Stimulated activated CD8-positive, alpha-beta memory T cell treated with anti-CD3 and anti-CD28 coated beads, Interleukin-7, amount 100 ng/mL, for 48 hours (primary cell): ENCODE measurements at regions not wholly inside any gene's neighbourhood (a gene's known extent, or its start where the extent isn't known, plus 50 kb on each side); places are given as distances from the start of the nearest gene placed in this dataset.
A peak's percentile ranks its signal among the peaks of the same experiment; 100 is the strongest.
"Not testable (repeated sequence)": the region's sequence is repeated elsewhere in the genome, so short reads cannot be mapped to it uniquely, and the experiment has no call there.

Experiments used
- DNase-seq, 2 donors: peaks; one replicate each; pipeline ENCODE4 v3.0.0-alpha.2; 2020; ENCODE audit warnings: low read depth in 1 of 2; ENCODE audit errors: extremely low read depth in 1 of 2

DNA sequence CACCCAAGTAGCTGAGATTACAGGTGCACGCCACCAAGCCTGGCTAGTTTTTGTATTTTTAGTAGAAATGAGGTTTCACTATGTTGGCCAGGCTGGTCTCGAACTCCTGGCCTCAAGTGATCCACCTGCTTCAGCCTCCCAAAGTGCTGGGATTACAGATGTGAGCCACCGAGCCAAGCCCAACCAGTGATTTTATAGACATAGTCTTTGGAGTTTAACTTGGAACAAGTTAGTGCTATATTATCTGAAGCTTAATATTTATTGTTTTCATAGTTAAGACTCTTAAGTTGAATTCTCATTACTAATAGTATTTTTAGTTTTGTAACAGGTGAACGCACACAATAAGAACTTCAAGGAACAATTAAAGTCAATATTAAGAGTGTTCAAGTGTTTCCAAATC lies 122.1 kb downstream of the SPAG6 start:
- not testable (repeated sequence) for DNase-seq

DNA sequence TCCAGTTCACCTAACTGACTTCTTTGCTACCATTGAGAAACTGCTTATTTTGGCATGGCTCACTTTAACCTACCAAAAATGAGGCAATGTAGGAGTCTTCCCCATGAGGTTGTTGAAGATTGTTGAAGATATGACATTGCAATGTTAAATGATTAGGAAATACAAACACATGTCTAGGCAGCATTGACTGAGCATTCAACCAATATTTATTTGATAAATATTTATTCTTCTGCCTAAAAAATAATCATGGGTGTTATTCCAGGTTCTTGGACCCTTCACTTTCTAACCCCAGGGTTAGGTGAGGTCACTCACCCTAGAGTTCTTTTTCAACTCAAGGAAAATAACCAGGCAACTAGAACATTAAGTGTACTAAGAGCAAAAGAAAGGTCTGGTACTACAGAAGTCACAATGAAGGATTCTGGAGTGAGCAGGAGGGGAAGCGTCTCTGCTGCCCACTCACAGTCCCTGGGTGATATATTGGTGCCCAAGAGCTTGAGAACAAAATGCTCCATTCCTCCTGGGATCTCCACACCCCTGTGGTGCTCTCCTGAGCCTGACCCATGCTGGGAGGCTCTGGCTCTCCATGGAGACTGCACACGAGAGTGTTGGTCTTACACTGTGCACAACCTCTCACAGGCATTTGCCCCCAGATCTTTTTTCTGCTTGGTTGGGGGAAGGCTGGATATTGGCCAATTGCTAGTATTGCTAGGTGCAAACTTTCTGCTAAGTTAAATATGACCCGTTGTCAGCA lies 123.4 kb downstream of the SPAG6 start:
- DNase-seq, result no peak

DNA sequence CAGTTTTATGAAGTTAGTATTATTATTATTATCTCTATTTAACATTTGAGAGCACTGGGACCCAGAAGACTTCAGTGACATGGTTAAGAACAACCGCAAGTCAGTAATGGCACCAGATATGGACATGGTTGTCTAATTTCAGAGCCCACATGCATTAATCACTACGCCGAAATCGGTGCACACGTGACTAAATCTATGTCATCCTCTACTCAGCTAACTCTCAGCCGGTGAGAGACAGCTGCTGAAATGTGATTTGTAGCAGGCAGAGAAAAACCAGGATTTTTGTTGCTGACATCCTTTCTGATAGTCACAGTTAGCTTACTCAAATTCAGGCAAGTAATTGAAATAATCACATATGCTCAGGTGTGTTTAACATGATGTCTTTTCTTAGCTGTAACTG lies 127.7 kb downstream of the SPAG6 start:
- no peak for DNase-seq

DNA sequence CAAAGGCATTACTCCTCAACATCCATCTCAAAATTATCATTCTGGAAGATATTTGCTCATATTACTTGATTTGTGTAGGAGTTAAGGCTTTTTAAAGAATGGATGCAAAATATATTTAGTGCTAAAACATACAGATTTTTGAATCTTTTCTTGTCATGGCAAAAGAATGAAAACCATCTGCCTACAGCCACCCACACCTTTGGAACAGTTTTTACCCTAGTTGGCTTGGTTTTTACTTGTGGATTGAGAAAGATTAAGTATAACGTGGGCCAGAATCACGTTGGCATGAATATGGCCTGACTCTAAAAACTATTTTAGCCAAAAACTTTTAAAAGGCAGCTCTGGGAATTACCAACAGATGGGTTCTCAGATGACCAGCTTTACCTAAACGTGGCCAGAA lies 128.2 kb downstream of the SPAG6 start:
- DNase-seq, result no peak

DNA sequence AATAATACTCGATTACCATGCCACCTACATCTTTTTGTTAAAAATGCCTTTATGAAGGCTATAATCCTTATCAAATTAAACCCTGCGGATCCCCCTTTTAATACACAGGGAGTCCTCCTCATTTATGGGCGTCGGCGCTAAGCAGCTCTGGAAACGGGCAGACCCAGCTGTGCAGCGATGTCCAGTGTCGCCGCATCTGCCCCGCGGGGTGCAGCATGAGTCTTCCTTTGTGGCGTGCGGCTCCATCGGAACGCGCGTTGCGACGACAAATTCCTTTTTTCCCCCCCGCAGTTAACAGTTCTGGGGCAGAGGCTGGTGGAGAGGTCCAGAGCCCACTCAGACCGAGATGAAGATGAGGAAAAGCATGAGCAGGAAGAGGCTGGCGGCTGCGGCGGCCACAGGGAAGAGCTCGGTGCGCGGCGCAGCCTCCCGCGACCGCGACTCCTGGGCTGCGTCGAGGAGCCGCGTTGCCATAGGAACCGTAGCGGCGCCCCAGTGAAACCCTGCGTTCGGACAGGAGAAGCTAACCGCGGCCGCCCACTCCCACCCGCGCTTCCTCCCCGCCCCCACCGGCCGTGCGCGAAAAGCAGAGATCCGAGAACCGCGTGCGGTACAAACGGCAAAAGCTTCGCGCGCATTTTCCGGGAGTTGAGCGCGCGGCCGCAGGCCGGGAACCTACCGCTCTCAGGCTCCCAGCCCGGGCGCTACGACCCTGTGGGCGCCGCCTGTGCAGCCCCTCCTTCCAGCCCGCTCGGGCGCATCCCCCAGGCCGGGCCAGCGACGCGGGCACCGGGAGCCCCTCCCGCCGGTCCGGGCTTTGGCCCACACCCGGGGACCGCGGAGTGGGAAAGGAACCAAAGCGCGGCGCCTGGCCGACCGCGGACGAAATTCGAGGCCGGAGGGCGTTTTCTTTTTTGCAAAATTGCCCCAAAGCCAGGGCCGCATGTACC lies 130.6 kb downstream of the SPAG6 start:
- peak; percentile 16 to 33 for DNase-seq

DNA sequence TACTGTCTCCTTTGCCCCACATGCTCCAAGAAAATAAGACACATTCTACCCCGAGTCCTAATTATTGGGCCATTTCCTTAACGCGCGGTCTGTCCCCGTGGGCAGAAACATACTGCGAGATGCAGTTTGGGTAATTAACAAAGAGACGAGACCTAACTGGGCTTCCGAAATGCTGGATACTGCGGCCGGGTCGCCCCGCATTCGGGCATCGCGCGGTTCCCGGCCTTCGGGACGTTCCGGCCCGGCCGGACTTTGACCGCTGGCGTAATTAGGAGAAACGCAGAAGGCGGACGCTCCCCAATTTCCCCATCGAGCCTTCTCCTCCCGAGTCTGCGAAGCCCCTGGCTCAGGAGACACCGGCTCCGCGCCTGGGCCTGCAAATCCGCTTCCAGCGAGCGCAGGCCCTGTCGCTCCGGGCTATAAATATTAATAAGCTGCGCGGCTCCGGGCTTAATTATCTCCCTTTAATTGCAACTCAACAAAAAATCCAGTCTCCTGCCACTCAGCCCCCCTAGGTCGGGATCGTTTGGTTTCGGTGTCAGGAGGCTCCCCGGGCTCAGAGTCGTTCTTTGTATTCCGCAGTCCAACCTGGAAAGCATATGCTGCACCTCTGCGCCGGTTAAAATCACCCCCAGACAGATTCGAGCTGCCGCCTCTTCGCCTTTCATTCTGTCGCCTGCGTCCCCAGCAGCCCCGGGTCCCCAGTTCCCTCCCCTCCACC lies 131.5 kb downstream of the SPAG6 start:
- DNase-seq, result no peak

DNA sequence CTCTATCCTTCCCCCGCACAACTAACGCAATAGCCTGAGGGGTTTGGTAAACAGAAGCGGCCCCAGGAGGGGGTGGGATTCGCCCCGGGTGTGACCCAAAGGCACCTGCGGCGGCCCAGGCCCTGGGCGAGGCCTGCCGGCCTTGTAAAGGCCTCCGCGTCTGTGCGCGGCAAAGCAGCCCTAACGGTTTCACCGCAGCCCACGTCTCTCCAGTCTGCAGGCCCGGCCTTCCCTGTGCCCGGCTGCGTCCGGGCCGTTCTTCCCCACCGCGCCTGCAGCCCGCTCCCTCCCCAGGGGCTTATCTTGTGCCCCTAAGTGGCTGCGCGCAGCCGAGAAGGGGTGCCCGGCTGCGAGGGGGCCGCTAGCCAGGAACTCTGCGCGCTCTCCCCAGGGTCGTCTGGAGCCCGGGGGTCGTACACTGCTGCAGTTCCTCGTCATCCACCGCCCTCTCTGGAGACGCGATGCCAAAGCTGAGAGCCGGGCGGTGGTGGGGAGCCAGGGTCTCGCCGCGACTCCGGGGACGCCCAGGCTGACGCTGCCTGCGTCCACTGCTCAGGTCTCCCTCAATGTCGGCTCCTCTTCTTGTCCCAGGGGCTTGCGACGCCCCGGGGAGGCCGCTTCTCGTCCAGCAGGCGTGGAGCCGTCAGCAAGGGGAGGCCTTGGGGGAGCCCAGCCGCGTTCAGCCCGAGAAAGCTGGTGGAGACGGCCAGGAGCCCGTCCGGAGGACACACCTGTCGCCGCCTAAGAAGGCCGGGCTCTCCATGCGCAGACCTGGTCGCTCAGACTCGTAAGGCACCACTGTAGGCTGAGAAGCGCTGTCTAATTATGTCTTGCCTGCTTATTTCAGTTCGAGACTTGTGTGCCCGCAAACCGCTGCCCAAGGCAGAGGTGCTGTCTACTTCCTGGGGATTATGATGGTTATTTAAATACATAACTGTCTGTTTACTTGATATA lies 132.3 kb downstream of the SPAG6 start:
- DNase-seq, result no peak

DNA sequence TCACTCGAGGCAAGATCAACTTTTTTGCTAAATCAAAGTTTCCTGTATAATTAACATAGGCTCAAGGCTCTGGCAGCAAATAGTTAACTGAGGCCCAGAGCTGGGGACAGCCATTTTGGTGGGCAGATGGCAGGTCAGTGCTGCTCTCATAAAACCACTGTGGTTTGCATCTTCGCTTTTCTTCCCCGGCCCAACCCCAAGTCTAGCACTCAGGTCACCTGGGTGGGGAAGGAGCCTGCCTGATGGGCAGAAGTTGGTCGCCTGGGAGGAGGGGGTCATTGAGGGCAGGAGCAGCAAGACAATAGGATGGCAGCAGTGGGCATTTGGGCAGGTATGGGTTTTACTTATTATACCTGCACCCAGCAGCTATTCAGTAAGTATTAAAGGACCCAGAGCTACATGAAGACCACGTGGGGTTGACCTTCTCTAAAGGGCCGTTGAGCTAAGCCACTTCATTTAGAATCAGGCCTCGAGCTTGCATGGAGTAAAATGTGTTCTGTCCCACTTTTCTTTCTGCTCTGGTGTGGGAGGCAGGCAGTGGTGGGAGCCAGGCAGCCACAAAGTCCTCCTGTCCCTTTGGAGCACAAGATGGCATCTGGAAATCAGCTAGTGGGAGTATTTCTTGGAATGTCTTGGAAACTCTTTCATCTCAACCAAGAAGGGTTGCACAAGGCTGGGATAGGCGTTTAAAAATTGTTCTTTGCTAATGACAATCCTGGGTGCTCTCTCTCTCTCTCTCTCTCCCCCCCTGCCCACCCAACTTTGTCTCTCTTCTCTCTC lies 133.4 kb downstream of the SPAG6 start:
- DNase-seq, result no peak

DNA sequence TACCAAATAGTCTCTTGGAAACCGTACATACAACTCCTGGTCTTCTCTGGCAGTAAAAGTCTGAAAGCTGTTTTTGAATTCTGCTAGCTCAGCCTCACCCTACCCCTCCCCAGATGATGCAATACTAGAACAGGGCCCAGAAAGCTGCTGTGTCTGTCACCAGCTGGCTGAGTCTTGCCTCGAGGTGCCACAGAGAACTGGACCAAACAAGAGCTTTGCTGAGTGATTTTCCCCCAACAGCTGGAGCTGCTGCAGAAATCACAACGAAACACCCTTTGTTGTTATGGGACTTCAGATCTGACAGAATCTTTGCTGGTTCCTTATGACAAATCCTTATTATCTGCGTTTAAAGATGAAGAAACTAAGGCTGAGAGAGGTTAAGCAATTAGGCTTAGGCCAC lies 134.1 kb downstream of the SPAG6 start:
- no peak for DNase-seq

DNA sequence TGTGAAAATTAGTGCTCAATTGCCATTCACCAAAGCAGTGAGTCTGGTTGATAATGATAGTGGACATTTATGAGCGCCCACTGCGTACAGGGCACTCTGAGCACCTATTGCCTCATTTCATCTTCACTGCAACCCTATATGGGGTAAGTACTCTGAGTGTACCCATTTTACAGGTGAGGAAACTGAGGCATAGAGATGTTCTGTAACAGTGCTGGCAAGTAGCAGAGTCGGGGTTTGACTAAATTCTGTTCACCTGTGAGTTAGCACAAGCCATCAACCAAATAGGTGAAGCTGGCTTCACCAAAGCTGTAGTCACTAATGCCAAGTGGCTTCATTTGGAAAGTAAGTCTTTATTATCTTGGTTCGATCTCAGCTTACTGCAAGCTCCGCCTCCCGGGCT lies 135.8 kb downstream of the SPAG6 start:
- DNase-seq, result no peak

DNA sequence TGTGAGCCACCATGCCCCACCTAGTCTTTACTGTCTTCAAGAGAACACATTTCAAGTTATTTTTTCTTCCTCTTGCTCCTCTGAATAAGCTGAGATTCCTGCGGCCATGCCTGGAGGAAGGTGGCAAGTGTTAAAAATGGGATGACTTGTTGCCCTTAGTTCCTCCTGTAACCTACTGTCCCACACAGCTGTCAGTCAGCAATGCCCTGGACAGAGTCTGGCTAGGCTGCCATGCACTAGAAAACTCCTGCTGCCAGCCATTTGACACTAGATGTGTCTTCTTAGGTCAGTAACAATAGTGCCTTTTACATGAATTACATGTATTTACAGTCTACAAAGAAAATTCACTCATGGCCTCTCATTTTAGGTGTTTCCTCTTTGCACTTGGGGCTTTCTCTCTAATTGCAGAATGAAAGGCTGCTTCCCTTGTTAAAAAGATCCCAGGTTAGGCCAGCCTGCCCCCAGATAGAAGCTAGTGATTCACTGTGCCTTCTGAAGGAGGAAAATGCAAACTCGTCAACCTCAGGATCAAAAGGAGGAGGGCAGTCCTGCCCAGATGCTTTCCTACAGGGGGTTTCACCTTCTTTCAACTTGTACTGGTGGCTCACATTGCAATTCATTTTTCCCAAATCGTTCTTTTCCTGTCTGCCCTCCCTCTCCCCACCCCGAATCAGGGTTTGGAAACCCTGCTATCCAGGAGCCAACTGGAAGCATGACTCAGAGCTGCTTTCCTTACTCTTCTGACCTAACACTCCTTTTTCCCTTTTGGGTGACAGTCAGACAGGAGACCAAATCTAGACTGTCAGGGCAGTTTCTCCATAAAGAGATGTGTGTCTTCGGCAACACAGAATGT lies 136.6 kb downstream of the SPAG6 start:
- no peak for DNase-seq

DNA sequence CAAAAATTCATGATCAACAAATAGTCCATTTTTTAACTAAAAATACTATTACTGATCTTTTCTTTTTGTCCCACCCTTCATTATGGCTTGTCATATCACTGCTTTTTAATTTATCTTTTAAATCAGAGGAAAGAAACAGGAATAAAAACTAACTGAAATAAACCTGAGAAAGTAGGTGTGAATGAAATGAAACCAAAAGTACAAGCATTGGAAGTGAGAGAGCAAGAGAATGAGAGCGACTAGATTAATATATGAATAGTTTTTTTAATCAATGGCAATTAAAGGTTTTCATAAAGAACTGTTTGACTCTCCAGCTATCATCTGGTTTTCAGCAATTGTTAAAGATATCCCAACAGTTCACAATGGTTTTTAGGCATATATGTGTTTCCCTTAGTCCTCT lies 137.8 kb downstream of the SPAG6 start:
- DNase-seq, result no peak
